Type B pancreatic cell (in vitro differentiated cells): ENCODE measurements at regions not wholly inside any gene's neighbourhood (a gene's known extent, or its start where the extent isn't known, plus 50 kb on each side); places are given as distances from the start of the nearest gene placed in this dataset.

Experiments used
- DNase-seq: peaks from one replicate; pipeline ENCODE4 v3.0.0; 2021; ENCODE audit warnings: mixed read lengths; ENCODE audit not compliant: unreplicated experiment; ENCODE audit errors: extremely low spot score
- H3K27ac Mint-ChIP-seq: 2 replicates; pipeline ENCODE4 v1.8.0; 2021; ENCODE audit warnings: mild to moderate bottlenecking, mixed read lengths
- H3K27me3 Mint-ChIP-seq: 2 replicates; pipeline ENCODE4 v1.8.0; 2021; ENCODE audit warnings: mixed read lengths
- H3K36me3 Mint-ChIP-seq: 2 replicates; pipeline ENCODE4 v1.8.0; 2021; ENCODE audit warnings: mixed read lengths
- H3K4me1 Mint-ChIP-seq: one replicate; pipeline ENCODE4 v1.8.0; 2021; ENCODE audit warnings: mixed read lengths; ENCODE audit not compliant: unreplicated experiment
- H3K4me3 Mint-ChIP-seq: 2 replicates; pipeline ENCODE4 v1.8.0; 2021; ENCODE audit warnings: mild to moderate bottlenecking, mixed read lengths
- H3K9me3 Mint-ChIP-seq: 2 replicates; pipeline ENCODE4 v1.8.0; 2021; ENCODE audit warnings: mixed read lengths
- CTCF ChIP-seq: fragments of 200-600 bp; sonication (generic); conservative IDR thresholded peaks from 2 replicates; pipeline ENCODE4 v1.5.0; 2021; ENCODE audit warnings: antibody characterized with exemption, mild to moderate bottlenecking

- H3K4me3 Mint-ChIP-seq = no peak overlapping the region
- no peaks in the 10 kb centered on the region for H3K36me3 Mint-ChIP-seq
- H3K4me1 Mint-ChIP-seq = no peaks in the 10 kb centered on the region
- no peak overlapping the region for H3K27ac Mint-ChIP-seq
- no peak for DNase-seq
- no peaks in the 10 kb centered on the region for H3K9me3 Mint-ChIP-seq
- no peak for TF ChIP-seq CTCF
- H3K27me3 Mint-ChIP-seq = no peaks in the 10 kb centered on the region
Observed at GRCh38 chrX:150062292-150063137, 124.2 kb upstream of the EOLA2 start.

- Mint-ChIP-seq H3K9me3 (no peaks in the 10 kb centered on the region), H3K4me1 (no peaks in the 10 kb centered on the region), H3K4me3 (no peak overlapping the region), H3K36me3 (no peaks in the 10 kb centered on the region), H3K27me3 (no peaks in the 10 kb centered on the region), H3K27ac (no peak overlapping the region)
- no peak for DNase-seq
- no peak for TF ChIP-seq CTCF
Observed at GRCh38 chrX:150063138-150063518, 124.8 kb upstream of the EOLA2 start.

GRCh38 chrX:150063674-150064073 is 125.4 kb upstream of the EOLA2 start:
- H3K4me1 Mint-ChIP-seq = no peaks in the 10 kb centered on the region
- H3K27me3 Mint-ChIP-seq = no peaks in the 10 kb centered on the region
- H3K27ac Mint-ChIP-seq = no peak overlapping the region
- no peak for TF ChIP-seq CTCF
- no peaks in the 10 kb centered on the region for H3K36me3 Mint-ChIP-seq
- DNase-seq = no peak
- no peak overlapping the region for H3K4me3 Mint-ChIP-seq
- H3K9me3 Mint-ChIP-seq = no peaks in the 10 kb centered on the region

GRCh38 chrX:150074175-150074574 is 135.9 kb upstream of the EOLA2 start:
- DNase-seq = no peak

GRCh38 chrX:150080497-150080896 is 142.2 kb upstream of the EOLA2 start:
- no peak for DNase-seq
- Mint-ChIP-seq H3K36me3 (no peaks in the 10 kb centered on the region), H3K4me3 (no peak overlapping the region), H3K4me1 (no peaks in the 10 kb centered on the region), H3K9me3 (no peaks in the 10 kb centered on the region), H3K27me3 (no peaks in the 10 kb centered on the region), H3K27ac (no peak overlapping the region)
- no peak for TF ChIP-seq CTCF

More at GRCh38 chrX:150074175-150074574, 135.9 kb upstream of the EOLA2 start:
- Mint-ChIP-seq H3K36me3 (no peaks in the 10 kb centered on the region), H3K9me3 (no peaks in the 10 kb centered on the region), H3K27me3 (no peaks in the 10 kb centered on the region), H3K4me3 (no peak overlapping the region), H3K27ac (no peak overlapping the region), H3K4me1 (no peaks in the 10 kb centered on the region)
- TF ChIP-seq CTCF = no peak
